HAP-1 (cell line): ENCODE measurements at regions not wholly inside any gene's neighbourhood (a gene's known extent, or its start where the extent isn't known, plus 50 kb on each side); places are given as distances from the start of the nearest gene placed in this dataset.

Experiments used
- DNase-seq, 2 experiments: peaks; one replicate each; pipeline ENCODE4 v3.0.0-alpha.2; 2016 to 2020; ENCODE audit warnings: low spot score in 2 of 2
- H3K27me3 ChIP-seq: fragments of 250-450 bp; sonication (Bioruptor Pico); 2 replicates; pipeline ENCODE4 v1.5.1; 2020; ENCODE audit warnings: low read depth, mild to moderate bottlenecking, moderate library complexity
- H3K36me3 ChIP-seq: fragments of 250-450 bp; sonication (Bioruptor Pico); replicated peaks from 2 replicates; pipeline ENCODE4 v1.5.1; 2020; ENCODE audit warnings: mild to moderate bottlenecking
- H3K4me1 ChIP-seq: fragments of 250-450 bp; sonication (Bioruptor Pico); 2 replicates; pipeline ENCODE4 v1.5.1; 2020; ENCODE audit warnings: mild to moderate bottlenecking
- H3K4me3 ChIP-seq: fragments of 250-450 bp; sonication (Bioruptor Pico); 2 replicates; pipeline ENCODE4 v1.5.1; 2020; ENCODE audit warnings: mild to moderate bottlenecking, moderate library complexity
- H3K9me3 ChIP-seq: fragments of 250-450 bp; sonication (Bioruptor Pico); 2 replicates; pipeline ENCODE4 v1.5.1; 2020; ENCODE audit warnings: mild to moderate bottlenecking, moderate library complexity
- in situ Hi-C: fragments of 300-500 bp; cut with MboI; formaldehyde crosslinking; loops from 3 replicates; pipeline ENCODE4 v1.14.3; 2020; ENCODE audit warnings: low sequenced_read_pairs, inconsistent platforms, mixed read lengths

- H3K36me3 ChIP-seq = no peaks in the 10 kb centered on the region
- H3K4me3 ChIP-seq = no peak overlapping the region
- no peak for DNase-seq
- no peaks in the 10 kb centered on the region for H3K9me3 ChIP-seq
- no peaks in the 10 kb centered on the region for H3K4me1 ChIP-seq
- in situ Hi-C loops = no loop called here
- H3K27me3 ChIP-seq = no peaks in the 10 kb centered on the region
Measured at GRCh38 chr2:234818937-234819336, 132.9 kb upstream of the SH3BP4 start.

- no peak for DNase-seq
- H3K27me3 ChIP-seq = no peaks in the 10 kb centered on the region
- in situ Hi-C loops = no loop called here
Measured at GRCh38 chr2:234816491-234816890, 135.3 kb upstream of the SH3BP4 start.

GRCh38 chr2:234816056-234816455 lies 135.8 kb upstream of the SH3BP4 start:
- Histone ChIP-seq H3K27me3 (no peaks in the 10 kb centered on the region), H3K9me3 (no peaks in the 10 kb centered on the region), H3K4me1 (no peaks in the 10 kb centered on the region), H3K4me3 (no peak overlapping the region), H3K36me3 (no peaks in the 10 kb centered on the region)
- in situ Hi-C loops = no loop called here
- DNase-seq = no peak

More at GRCh38 chr2:234816491-234816890, 135.3 kb upstream of the SH3BP4 start:
- Histone ChIP-seq H3K4me1 (no peaks in the 10 kb centered on the region), H3K36me3 (no peaks in the 10 kb centered on the region), H3K9me3 (no peaks in the 10 kb centered on the region), H3K4me3 (no peak overlapping the region)

GRCh38 chr2:234814374-234814773 lies 137.4 kb upstream of the SH3BP4 start:
- no peaks in the 10 kb centered on the region for H3K4me1 ChIP-seq
- in situ Hi-C loops = no loop called here

GRCh38 chr2:234812851-234813250 lies 139.0 kb upstream of the SH3BP4 start:
- Histone ChIP-seq H3K4me3 (no peak overlapping the region), H3K36me3 (no peaks in the 10 kb centered on the region), H3K9me3 (no peaks in the 10 kb centered on the region), H3K4me1 (no peaks in the 10 kb centered on the region), H3K27me3 (no peaks in the 10 kb centered on the region)
- no peak for DNase-seq
- in situ Hi-C loops = no loop called here

More at GRCh38 chr2:234814374-234814773, 137.4 kb upstream of the SH3BP4 start:
- H3K27me3 ChIP-seq = no peaks in the 10 kb centered on the region
- no peaks in the 10 kb centered on the region for H3K36me3 ChIP-seq
- no peak for DNase-seq
- no peak overlapping the region for H3K4me3 ChIP-seq
- H3K9me3 ChIP-seq = no peaks in the 10 kb centered on the region

GRCh38 chr2:234808907-234809306 lies 142.9 kb upstream of the SH3BP4 start:
- Histone ChIP-seq H3K9me3 (no peaks in the 10 kb centered on the region), H3K36me3 (no peaks in the 10 kb centered on the region), H3K4me1 (no peaks in the 10 kb centered on the region), H3K4me3 (no peak overlapping the region), H3K27me3 (no peaks in the 10 kb centered on the region)
- in situ Hi-C loops = no loop called here
- no peak for DNase-seq

- Histone ChIP-seq H3K36me3 (no peaks in the 10 kb centered on the region), H3K9me3 (no peaks in the 10 kb centered on the region), H3K4me1 (no peaks in the 10 kb centered on the region), H3K27me3 (no peaks in the 10 kb centered on the region), H3K4me3 (no peak overlapping the region)
- DNase-seq = no peak
- in situ Hi-C loops = no loop called here
Measured at GRCh38 chr2:234806818-234807217, 145.0 kb upstream of the SH3BP4 start.

GRCh38 chr2:234805836-234806235 lies 146.0 kb upstream of the SH3BP4 start:
- no peaks in the 10 kb centered on the region for H3K9me3 ChIP-seq
- no peaks in the 10 kb centered on the region for H3K36me3 ChIP-seq
- H3K27me3 ChIP-seq = no peaks in the 10 kb centered on the region
- no peak for DNase-seq
- no peak overlapping the region for H3K4me3 ChIP-seq
- in situ Hi-C loops = no loop called here
- no peaks in the 10 kb centered on the region for H3K4me1 ChIP-seq

- H3K4me1 ChIP-seq = no peaks in the 10 kb centered on the region
- H3K36me3 ChIP-seq = no peaks in the 10 kb centered on the region
- no peak overlapping the region for H3K4me3 ChIP-seq
- DNase-seq = no peak
- in situ Hi-C loops = no loop called here
- no peaks in the 10 kb centered on the region for H3K27me3 ChIP-seq
- no peaks in the 10 kb centered on the region for H3K9me3 ChIP-seq
Measured at GRCh38 chr2:234804704-234805103, 147.1 kb upstream of the SH3BP4 start.

GRCh38 chr2:234802845-234803171 lies 149.0 kb upstream of the SH3BP4 start:
- no peak for DNase-seq
- no peaks in the 10 kb centered on the region for H3K9me3 ChIP-seq
- H3K27me3 ChIP-seq = no peaks in the 10 kb centered on the region
- H3K36me3 ChIP-seq = no peaks in the 10 kb centered on the region
- H3K4me1 ChIP-seq = no peaks in the 10 kb centered on the region
- no peak overlapping the region for H3K4me3 ChIP-seq
- in situ Hi-C loops = no loop called here

GRCh38 chr2:234802071-234802844 lies 149.6 kb upstream of the SH3BP4 start:
- in situ Hi-C loops = no loop called here
- DNase-seq = no peak

GRCh38 chr2:234797566-234798250 lies 154.1 kb upstream of the SH3BP4 start:
- Histone ChIP-seq H3K9me3 (no peaks in the 10 kb centered on the region), H3K4me3 (no peak overlapping the region), H3K27me3 (peaks cover 5% of the 10 kb centered on the region; the same call in 1 of the 2 replicates), H3K36me3 (no peaks in the 10 kb centered on the region), H3K4me1 (no peaks in the 10 kb centered on the region)
- in situ Hi-C loops = no loop called here
- DNase-seq = no peak

More at GRCh38 chr2:234802071-234802844, 149.6 kb upstream of the SH3BP4 start:
- no peaks in the 10 kb centered on the region for H3K9me3 ChIP-seq
- no peak overlapping the region for H3K4me3 ChIP-seq
- H3K27me3 ChIP-seq = no peaks in the 10 kb centered on the region
- H3K4me1 ChIP-seq = no peaks in the 10 kb centered on the region
- no peaks in the 10 kb centered on the region for H3K36me3 ChIP-seq

GRCh38 chr2:234796045-234796591 lies 155.7 kb upstream of the SH3BP4 start:
- Histone ChIP-seq H3K27me3 (peaks cover 5% of the 10 kb centered on the region; the same call in 1 of the 2 replicates), H3K9me3 (no peaks in the 10 kb centered on the region), H3K4me3 (no peak overlapping the region), H3K4me1 (no peaks in the 10 kb centered on the region), H3K36me3 (no peaks in the 10 kb centered on the region)
- in situ Hi-C loops = no loop called here
- no peak for DNase-seq

- in situ Hi-C loops = no loop called here
- Histone ChIP-seq H3K9me3 (no peaks in the 10 kb centered on the region), H3K27me3 (peaks cover 5% of the 10 kb centered on the region; the same call in 1 of the 2 replicates), H3K36me3 (no peaks in the 10 kb centered on the region), H3K4me3 (no peak overlapping the region), H3K4me1 (no peaks in the 10 kb centered on the region)
- DNase-seq = no peak
Measured at GRCh38 chr2:234795272-234795920, 156.4 kb upstream of the SH3BP4 start.
